Epithelial cell of proximal tubule (primary cell): ENCODE measurements at regions not wholly inside any gene's neighbourhood (a gene's known extent, or its start where the extent isn't known, plus 50 kb on each side); places are given as distances from the start of the nearest gene placed in this dataset.
"Not testable (repeated sequence)": the region's sequence is repeated elsewhere in the genome, so short reads cannot be mapped to it uniquely, and the experiment has no call there.

ENCODE experiments used
- DNase-seq: peaks from one replicate; pipeline ENCODE4 v3.0.0-alpha.2; 2011; ENCODE audit warnings: low read depth
- H3K4me3 ChIP-seq: 2 replicates; pipeline ENCODE4 v1.5.1; 2011; ENCODE audit warnings: low read depth, mild to moderate bottlenecking, low read length
- CTCF ChIP-seq: conservative IDR thresholded peaks from 2 replicates; pipeline ENCODE4 v1.5.1; 2012; ENCODE audit warnings: low read depth, mild to moderate bottlenecking, low read length

DNA sequence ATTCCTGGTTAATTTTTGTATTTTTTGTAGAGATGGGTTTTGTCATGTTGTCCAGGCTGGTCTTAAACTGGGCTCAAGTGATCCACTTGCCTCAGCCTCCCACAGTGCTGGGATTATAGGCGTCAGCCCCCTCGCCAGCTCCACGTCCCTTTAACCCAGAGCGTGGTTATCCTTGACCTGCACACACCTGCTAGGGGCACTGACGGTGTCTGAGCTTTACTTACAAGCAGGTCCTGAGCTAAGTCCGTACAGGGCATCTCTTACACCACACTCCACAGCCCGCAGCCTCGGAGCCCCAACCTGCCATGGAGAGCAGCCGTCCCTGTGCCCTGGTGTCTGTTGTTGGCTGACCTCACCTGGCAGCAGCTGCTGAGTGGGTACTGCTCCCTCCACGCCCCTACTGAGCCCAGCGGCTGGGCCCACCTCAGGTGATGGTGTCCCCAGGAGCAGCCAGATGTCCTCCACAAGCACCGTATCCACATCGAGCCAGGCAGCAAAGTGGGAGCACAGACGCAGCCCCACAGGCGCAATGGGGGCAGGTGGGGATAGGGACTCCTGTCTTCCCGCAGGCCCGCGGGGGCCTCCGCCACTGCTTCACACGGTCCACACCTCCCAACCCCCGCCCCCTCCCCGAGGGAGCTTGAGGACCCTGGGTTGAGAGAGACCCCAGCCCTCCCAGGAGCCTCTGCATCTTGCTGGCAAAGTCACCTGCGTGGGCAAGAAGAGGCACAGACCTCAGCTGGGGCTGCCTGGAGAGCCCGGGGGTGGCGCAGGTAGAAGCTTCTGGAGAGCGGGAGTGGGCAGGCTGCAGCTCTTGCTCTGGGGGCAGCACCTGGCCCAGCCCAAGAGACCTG lies 325.4 kb upstream of the SFSWAP start:
- TF ChIP-seq CTCF = no peak
- no peak for DNase-seq
- H3K4me3 ChIP-seq = no peak overlapping the region

GRCh38 chr12:131386167-131386521 lies 324.7 kb upstream of the SFSWAP start:
- DNase-seq = no peak
- no peak for TF ChIP-seq CTCF
- no peak overlapping the region for H3K4me3 ChIP-seq

DNA sequence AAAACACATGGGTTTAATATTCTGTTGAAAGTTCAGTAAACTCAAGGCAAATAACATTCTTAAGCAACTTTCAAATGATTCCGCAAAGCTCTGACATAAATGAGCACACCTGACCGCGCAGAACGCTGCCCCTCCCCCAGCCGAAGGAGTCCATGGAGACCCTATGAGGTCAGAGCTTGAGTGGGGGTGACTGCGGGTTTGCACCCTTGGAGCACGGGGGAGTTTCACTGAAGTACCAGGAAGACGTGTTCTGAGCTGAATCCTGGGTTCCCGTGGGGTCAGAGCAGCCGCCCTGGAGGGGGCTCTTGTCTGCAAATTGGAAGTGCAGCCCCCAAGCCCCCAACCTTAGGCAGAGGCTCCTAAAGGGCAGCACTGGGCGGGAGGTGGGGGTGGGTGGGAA lies 324.1 kb upstream of the SFSWAP start:
- no peak for TF ChIP-seq CTCF
- H3K4me3 ChIP-seq = no peak overlapping the region
- DNase-seq = no peak

DNA sequence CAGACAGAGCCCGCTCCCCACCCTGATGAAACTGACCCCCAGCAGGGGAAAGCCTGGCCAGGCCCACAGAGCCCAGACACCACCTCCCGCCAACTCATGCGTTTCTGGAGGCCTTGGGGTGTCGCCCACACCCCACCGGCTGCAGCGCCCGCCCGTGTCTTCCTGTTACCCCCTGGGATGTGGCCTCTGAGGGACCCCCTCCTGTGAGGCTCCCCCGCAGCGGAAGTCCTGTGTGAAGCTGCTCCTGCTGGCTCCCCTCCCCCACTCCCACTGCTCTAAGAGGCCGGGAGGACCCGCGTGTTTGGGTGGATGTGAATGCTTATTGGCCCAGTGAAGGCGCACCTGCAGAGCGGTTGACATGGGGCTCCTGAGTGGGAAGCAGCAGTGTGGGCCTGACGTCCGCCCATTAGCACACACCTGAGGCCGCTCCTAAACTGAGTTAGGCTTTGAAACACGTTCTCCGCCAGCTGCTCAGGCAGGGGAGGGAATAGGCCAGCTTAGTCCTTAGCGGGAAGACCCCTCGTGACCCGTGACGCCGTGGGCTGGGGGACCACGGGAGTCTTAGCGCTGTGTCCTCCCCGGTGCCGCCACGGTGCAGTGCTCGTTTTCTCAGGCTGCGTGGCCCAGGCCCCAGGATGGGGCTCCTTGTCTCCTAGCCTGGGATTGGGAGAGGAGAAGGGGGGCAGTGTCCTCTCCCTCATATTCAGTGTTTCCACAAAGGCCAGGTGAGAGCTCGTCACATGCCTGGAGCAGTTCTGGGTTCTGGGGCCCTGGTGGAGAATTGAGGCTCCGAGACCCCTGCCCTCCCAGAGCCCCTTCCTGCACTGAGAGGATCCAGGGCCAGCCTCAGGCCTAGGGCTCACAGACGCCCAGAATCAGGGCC lies 323.4 kb upstream of the SFSWAP start:
- TF ChIP-seq CTCF = no peak
- no peak for DNase-seq
- H3K4me3 ChIP-seq = no peak overlapping the region

DNA sequence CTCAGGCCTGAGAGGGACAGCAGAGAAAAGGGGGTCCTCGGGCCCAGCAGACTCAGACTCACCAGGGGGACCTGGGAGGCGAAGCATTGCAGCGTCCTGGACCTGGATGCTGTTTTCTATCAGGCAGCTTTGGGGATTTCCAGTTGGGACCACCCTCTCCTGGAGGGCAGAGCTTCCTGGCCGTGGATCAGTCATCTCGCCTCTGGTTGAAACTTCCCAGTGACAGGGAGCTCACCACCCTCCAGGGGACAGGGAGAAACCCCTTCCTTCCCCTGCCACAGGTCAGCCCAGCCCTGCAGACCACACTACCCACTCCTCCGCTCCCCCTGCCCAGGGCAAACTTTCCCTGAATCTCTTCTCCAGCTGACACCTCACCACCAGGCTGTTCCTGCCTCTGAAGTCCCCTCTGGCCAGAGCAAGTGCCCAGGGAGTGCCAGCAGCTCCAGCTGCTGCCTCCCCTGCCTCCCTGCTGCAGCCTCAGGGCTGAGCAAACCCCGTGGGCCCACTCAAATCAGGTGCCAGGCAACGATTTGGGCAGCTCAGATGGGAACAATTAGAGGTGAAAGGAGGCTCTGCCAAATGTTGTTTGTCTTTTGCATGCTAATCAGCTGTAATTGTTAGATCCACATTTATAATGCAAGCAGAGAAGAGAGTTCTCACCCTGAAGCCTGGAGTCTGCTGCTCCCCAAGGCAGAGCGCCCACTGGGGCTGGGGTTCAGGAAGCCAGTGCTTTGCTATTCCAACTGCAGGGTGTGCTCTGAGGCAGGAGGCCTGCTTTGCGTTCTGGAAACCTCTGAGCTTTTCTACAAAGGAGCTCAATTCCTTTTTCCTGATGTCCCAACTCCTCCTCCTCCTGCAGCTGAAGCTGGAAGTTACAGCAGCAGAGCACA lies 322.5 kb upstream of the SFSWAP start:
- DNase-seq = not testable (repeated sequence)

DNA sequence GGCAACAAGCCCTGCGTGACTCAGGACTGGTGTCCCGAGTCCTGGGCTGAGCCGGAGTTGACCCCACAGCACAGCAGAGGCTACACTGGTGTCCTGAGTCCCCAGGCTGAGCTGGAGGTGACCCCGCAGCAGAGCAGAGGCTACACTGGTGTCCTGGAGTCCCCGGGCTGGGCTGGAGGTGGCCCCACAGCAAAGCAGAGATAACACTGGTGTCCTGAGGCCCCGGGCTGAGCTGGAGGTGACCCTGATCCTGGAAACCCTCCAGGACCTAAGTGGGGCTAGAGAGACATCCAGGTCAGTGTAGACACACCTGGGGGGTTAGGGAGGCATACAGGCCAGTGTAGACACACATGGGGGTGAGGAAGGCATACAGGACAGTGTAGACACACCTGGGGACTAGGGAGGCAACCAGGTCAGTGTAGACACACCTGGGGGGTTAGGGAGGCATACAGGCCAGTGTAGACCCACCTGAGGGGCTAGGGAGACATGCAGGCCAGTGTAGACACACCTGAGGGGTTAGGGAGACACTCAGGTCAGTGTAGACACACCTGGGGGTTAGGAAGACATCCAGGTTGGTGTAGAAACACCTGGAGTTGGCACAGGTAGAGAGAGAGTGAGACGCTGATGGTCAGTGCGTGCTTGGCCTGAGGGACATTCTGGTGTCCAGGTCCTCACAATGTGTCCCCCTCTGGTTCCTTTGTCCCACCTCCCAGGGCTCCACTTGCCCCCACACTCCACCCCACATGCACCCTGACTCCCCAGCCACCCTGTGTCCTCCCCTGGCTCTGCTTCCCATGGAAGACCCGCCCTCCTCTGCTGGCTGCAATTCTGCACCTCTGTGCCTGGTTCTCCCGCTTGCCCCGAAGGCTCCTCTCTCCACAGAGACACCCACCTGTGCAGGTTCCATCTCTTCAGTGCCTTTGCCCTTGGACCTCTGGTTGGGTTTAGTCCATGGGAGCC lies 321.6 kb upstream of the SFSWAP start:
- DNase-seq = no peak
- TF ChIP-seq CTCF = no peak
- no peak overlapping the region for H3K4me3 ChIP-seq

More for the DNA sequence above, 322.5 kb upstream of the SFSWAP start:
- H3K4me3 ChIP-seq = not testable (repeated sequence)
